ENCODE measurements at regions not wholly inside any gene's neighbourhood (a gene's known extent, or its start where the extent isn't known, plus 50 kb on each side); places are given as distances from the start of the nearest gene placed in this dataset.
"Not testable (repeated sequence)": the region's sequence is repeated elsewhere in the genome, so short reads cannot be mapped to it uniquely, and the experiment has no call there.

DNA sequence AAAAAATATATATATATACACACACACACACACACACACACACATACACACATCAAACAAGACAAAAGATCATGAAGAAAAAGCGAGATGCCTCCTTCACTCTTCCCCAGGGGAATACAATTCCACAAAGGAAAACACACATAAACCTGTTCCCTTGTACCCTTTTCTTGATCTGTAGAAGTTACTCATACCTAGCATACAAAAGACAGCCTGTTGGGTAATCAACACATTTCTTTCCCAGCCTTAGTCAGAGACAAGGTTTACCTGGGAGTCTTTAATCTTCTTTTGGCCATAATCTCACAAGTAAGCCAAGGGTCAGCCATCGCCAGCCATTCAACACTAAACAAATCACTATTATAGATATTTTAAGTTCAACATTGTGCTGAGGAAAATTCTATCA lies 407.0 kb downstream of the SUCLG1 start:
- DNase-seq (ENCODE audit: low spot score), result no peak

DNA sequence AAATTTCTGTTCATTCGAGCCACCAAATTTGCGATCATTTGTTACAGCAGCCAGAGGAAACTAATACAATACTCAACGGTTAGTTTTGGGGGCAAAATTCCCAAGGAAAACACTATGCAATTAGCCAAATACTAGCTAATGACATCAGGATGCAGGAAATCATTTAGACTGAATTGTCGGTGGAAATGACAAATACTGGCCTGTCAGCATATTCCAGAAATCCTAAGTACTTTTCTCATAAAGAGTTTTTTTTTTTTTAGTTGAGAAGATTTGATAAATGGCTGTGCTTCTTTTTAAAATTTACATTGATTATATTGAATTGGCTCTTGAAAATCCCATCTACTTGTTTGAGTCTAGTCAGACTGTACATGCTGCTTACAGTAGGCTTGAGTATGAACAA lies 410.1 kb downstream of the SUCLG1 start:
- DNase-seq (ENCODE audit: low spot score), result no peak

DNA sequence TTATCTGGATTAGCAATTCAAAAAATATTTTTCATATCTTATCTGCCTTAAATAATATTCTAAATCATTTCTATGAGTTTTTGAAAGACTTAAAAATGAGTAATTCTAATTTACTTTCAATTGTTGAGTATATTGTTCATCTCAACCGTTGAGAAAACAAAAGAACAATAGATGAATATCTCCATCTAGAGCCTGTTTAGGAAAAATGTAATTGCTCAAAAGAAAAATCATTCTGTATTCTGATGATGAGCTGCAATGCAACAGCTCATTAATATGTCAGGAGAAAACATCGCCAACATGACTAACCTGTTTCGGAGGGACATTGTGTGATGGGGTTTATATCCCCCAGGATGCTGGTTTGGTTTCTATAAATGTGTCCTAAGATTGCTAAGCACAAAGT lies 417.6 kb downstream of the SUCLG1 start:
- no peak for DNase-seq (ENCODE audit: low spot score)

DNA sequence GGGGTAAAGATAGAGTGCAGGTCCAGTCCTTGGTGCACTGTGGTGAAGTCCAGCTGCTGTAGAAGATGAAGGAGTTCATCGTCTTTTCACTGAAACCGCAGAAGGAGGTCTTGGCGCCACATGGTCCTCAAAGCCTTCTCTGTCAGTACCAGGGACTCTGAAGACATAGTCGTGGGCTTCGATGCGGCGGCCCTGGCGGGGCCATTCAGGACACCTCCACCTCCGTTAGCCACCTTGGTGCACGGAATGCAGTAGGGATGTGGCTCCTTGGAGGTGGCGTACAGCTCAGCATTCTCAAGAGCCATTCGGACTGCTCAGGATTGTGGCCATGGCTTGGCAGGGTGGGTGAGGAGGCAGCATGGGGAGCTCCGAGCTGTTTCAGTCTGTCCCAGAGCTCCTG lies 418.8 kb downstream of the SUCLG1 start:
- DNase-seq (ENCODE audit: low spot score), result no peak

DNA sequence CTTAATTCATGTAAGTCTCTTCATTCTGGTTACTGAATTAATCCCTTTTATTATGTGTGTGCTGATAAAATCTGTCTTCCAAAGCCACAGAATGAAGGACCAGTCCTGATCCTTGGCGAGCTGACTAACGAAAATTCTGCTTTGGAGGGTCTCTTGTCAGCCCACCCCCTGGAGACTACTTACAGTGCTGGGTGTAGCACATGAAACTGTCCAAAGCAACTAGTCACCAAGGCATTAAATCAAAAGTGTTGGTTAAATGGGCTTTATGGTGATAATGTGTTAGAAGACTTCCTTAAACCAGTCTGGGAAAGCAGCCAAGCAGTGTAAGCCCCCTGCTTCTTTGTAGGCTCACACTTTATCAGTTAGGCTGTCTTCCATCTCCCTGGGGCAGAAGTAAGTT lies 420.2 kb downstream of the SUCLG1 start:
- no peak for DNase-seq (ENCODE audit: low spot score)

DNA sequence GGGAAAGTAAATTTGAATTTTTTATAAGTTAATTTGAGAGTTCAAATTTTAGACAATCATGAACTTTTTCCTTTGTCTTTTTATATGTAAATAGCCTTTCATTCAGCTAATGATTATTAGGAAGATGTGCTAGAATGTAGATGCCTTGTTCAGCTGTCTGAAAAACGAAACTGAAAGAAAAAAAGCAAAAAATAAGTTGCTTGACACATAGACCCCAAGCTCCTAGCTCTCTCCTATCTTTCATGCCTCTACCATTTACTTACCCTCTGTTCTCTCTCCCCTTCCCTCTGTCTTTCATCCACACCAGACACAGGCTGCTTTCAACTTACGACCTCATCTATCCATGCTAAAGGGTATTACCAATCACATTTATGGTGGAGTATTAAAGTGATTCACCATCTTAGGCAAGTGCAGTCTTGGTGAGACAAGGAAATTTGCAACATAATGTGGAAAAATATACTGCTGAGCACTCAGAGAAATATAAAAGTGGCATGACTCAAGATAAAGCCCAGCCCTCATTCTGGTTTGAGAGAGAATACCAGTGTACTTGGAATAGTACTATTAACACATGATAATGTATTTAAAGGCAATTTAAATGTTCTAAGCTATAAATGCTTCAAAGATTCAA lies 425.6 kb downstream of the SUCLG1 start:
- no peak for DNase-seq (ENCODE audit: low spot score)

DNA sequence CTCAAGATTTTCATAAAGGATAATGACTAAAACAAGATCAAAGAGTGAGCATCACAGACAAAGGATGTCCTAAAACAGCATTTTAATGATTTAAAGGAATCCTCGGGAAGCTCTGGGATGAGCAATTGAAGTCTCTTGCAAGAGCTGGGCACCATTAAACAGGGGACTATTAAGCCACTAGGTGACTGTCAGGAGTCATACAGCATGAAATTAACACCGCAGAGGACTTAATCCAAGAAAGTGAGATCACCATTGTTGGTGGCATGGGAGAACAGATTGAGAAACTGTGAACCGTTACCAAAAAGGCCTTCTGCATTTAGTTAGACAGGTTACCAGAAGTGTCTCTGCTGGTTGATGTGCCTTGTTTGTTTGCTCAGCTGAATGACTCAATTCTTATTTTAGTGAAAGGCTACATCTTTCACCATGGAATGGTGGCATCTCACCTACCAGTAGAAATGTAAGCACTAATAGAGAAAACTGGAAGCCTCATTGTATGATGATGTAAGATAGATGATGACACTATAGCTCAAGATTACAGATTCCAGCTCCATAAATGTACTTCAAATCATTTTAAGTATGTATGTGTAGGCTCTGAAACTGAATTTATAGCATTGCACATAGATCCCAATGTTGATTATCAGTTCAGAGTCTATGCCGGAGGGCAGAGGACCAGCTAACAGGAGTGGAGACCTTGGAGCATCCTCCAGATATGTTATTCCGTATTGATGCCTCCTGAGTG lies 427.6 kb downstream of the SUCLG1 start:
- no peak for DNase-seq (ENCODE audit: low spot score)

DNA sequence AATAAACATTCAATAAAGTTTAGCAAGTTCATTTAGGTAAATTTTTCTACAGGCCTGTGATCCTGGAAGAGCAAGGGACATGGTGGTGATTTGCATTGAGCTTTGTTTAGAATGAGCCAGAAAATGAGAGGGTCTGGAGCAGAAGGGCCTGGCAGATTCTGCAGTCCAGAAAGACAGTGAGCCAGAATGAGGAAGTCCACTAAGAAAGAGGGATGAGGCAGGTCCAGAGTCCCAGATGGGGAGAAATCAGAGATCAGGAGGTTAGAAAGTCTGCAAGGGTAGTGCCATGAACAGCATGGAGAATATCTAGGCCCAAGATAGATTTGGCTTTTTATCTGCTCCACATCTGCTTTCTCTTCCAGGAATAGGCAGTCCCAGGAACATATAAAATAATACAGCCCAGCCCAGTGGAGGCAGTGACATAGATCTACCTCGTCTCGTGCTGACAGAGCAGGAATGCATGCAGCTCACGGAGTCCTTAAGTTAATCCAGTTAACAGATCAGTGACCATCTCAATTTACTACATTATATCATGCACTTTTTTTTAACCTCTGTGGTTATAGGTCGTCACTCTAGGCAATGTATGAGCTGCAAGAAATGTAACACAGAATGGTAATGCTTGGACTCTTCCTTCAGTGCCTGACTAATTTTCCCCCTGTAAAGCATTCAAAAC lies 429.0 kb downstream of the SUCLG1 start:
- no peak for DNase-seq (ENCODE audit: low spot score)

DNA sequence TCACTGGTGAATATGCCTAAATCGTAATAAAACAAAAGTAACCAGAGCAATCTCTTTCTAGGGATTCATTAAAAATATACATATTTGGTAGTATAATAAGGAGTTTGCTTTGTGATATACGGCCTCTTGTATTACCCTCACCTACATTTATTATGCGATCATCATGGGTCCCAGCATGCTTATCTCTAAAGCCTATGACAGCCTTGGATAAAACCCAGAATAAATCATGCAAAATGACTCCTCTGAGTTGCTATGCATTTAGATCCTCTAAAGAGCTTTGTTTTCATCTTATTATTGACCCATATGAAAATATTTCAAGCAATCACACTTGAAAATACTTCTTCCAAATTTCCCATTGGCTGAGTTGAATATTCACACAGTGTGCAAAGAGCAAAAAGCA lies 432.3 kb downstream of the SUCLG1 start:
- DNase-seq (ENCODE audit: low spot score), result no peak

DNA sequence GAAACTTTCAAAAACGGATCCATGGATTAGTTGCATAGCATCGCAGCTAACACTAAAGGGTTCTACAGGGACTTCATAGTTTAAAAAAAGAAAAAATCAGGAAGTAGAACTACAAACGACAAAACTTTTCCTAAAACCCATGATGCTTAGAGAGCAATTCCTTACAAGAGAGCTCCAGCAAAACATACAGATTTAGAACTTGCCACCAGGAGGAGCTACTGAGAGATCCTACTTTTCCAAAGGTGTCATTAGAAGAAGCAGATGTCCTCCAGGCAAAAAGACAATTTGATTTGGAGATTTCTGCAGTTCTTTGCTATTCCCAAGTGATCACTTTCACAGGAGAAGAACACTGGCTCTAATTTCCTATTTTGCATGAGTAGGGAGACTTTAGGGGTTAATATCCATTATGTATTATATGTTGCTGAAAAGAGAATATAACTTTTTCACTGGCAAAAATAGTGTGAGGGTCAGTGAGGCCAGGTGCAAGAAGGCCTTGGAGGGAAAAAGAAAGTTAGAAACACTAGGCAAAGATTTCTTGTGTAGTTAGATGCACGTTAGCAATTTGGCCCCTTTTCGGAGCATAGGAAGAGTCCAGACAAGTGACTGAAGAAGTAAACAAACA lies 436.2 kb downstream of the SUCLG1 start:
- DNase-seq (ENCODE audit: low spot score), result peak; percentile 5

DNA sequence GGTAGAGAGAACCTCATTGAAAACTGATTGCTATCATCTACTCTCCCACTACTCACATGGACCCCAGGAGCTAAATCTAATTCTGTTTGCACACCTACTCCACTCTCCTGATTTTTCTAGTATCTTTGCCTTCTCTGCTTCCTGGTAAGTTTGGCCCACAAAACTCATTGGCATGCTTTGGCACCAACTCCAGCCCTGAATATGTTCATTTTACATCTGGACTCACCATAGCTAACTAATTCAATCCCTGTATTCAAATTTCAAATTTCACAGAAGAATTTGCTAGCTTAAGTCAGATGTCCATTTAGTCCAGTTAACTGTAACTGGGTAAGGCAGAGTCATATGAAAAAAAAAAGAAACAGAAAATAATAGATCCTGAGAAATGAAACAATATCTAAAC lies 442.1 kb downstream of the SUCLG1 start:
- no peak for DNase-seq (ENCODE audit: low spot score)

DNA sequence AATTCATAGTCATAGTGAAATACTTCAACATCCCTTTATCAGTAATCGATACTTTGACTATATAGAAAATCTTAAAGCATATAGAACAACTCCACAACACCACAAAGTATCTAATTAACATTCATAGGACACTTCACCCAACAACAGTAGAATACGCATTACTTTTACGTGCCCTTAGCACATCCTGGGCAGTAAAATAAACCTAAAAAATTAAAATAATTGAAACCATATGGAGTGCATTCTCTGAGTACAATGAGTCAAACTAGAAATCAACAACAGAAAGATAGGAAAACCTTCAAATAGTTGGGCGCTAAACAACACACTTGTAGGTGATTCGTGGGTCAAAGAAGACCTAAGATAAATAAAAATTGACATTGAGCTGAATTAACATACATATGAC lies 442.9 kb downstream of the SUCLG1 start:
- no peak for DNase-seq (ENCODE audit: low spot score)

DNA sequence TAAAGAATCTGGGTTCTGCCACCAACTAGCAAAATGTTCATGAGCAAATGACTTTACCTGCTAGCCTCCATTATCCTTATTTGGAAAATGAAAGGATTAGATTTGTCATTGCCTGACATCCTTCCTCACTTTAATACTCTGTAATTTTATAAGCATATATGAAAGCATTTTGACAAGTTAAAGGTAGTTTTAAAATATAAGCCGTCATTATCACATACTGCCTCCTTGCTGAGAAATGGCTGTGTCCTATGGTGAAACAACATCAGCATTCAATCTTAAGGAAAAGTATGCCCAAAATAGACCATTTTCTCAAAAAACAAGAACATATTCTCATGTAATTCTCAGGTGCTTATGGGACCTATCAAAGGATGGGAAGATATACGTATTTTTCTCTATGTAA lies 461.2 kb downstream of the SUCLG1 start:
- DNase-seq (ENCODE audit: low spot score), result no peak

DNA sequence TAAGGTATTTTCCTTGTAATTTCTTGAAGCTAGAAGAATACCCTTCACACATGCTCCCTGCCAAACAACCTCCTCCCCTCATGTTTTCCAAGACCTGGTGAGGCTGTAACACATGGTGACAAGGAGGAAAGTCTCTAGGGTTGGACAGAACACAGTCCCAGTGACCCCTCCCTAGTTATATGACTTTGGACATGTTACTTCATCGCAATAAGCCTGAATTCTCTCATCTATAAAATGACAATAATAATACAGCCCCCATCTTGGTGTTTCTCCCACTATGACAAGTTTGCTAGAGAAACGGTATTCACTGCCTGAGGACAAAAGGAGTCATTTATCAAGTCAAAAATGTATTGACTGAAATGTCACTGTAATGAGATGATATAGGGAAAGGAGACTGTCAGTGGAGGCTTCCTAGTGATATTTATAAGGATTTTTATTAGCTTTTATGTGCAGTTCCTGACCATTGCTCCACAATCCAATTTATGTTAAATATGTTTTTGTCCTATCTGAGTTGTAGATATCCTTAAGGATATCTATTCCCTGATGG lies 464.4 kb downstream of the SUCLG1 start:
- DNase-seq (ENCODE audit: low spot score), result no peak

DNA sequence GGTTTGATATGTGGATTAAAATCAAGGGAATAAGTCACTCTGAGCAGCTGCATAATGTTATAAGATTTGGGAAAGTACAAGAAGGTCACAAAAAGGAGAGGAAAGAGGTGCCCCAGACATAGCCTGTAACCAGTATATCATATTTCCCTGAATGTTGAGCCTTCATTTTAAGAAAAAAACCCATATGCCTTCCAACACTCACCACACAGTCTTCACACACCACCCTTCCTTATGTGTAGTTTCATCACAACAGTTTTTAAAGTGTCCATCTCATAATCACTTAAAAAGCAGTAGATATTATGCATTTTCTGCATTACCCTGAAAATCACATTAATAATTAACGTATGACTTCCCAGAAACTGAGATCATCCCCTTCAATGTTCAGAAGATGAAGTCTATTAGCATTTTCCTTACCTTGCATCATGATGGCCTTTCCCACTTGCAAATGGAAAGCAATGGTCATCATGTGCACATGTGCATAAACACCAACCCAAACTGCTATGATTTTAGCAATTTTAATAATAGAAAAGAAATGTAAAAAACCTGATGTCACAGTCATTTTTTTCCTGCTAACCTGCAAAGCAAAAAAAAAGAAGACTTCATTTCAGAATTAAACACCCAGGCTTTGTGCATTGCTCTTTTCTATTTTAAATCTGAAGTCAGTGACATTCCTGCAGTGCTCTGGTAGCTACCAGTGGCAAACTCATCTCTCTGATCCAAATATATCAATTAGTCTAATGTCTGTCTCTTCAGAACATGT lies 465.0 kb downstream of the SUCLG1 start:
- no peak for DNase-seq (ENCODE audit: low spot score)

DNA sequence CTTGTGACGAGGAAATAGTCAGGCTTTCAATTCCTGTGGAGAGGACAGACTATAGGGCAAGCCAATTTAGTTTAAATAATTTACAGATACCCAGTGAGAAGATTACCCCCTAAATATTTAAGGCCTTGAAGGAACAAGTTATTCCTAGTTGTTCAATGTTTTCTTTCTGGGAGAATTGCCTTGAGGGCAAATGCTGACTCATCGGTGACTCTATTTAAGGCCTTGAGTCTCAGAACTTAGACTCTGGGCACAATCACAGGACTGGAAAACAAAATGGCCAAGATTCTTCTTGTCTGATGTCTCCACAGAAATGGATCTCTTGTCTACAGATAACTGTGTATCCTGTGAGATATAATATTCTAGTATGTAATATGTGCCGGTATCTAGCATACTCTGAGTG lies 467.1 kb downstream of the SUCLG1 start:
- DNase-seq (ENCODE audit: low spot score), result peak; percentile 4

DNA sequence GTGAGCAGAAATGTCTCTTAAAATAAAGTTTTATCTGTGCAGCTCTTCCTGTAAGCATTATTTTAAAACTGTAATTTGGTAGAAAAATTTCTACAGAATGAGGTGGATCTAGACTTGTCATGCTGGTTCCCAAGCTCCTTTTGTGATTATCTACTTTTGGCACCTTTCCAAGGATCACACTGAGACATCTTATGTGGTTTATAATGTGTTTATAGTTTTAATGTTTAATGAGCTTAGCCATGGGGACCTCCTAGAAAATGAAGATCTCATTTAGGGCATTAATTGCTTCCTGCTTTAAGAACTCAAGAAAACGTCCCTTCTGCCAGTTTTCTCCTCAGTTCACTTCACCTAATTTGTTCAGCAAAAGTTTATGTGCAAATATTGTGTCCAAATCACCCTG lies 468.4 kb downstream of the SUCLG1 start:
- DNase-seq (ENCODE audit: low spot score), result no peak

DNA sequence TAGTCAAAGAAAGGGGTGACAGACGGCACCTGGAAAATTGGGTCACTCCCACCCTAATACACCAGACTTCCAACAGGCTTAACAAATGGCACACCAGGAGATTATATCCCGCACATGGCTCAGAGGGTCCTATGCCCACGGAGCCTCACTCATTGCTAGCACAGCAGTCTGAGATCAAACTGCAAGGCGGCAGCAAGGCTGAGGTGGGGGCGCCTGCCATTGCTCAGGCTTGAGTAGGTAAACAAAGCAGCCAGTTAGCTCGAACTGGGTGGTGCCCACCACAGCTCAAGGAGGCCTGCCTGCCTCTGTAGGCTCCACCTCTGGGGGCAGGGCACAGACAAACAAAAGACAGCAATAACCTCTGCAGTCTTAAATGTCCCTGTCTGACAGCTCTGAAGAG lies 482.5 kb downstream of the SUCLG1 start:
- DNase-seq (ENCODE audit: low spot score), result not testable (repeated sequence)

DNA sequence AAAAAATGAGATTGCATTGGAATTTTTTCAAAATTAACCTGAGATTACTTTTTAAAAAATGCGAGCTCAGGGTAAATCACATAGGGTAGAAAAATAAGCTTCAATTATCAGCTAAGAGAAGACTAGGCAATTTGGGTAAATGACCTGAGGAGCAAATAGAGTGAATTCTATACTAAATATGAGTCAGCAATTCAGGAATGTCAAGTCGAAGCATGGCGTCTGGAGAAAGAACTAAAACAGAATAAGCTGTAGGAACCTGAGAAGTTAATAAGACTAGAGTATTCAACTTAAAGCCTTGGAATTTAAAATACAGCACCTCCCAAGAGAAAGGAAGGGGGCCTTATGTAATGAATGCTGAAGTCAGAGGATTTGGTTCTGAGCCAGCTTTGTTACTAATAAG lies 487.0 kb downstream of the SUCLG1 start:
- DNase-seq (ENCODE audit: low spot score), result no peak

DNA sequence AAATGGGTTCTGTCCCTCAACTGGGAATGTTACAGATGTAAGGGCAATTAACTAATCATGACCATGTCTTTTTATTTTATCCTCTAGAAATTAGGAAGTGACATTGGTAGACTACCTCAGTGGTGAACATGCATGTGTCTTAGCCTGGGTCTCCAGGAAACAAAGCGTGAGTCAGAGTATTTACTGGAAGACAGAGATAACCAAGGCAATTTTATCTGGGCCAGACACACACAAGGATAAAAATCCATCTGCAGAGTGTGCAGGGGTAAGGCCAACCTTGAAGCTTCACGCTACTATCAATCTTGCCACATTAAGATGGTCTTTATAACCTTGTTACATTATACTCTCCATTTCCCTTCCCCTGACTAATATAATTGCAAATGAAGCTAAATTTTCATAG lies 487.5 kb downstream of the SUCLG1 start:
- DNase-seq (ENCODE audit: low spot score), result no peak

DNA sequence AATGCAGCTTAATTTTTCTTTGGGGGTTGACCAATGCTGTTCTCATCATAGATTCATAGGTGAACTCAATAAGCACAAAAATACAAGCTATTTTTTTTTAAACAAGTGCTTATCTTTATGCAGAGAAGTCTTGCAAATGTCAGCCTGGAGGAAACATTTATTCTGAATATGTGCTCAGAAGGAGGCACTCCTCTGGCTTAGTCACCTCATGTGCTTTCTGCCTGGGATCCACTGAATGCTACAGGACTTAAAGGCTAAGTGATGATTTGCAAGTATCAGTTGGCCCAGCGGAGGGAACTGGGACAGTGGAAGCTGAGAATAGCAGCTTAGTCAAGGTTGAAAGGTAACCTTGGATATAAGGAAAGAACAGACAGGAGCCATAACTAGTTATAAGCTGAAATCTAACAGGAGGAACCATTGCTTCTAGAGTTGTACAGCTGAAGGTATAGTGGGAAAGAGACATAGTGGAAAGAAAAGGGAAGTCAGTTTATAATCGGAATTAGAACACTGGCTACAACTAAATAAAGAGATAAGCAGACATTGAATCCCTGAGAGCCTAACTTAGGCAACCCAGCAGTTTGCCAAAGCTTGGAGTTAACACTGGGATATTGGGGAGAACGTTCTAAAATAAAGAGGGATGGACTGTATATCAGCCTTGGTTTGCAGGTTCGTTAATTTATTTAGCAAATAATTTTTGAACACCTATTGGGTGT lies 488.7 kb downstream of the SUCLG1 start:
- no peak for DNase-seq (ENCODE audit: low spot score)

Measured in H4 (cell line).